DMS 273 (cell line): ENCODE measurements at regions not wholly inside any gene's neighbourhood (a gene's known extent, or its start where the extent isn't known, plus 50 kb on each side); places are given as distances from the start of the nearest gene placed in this dataset.

ENCODE experiments used
- DNase-seq: peaks from one replicate; lab custom pipeline; 2025; ENCODE audit not compliant: unreplicated experiment; lab: John Stamatoyannopoulos, UW

DNA sequence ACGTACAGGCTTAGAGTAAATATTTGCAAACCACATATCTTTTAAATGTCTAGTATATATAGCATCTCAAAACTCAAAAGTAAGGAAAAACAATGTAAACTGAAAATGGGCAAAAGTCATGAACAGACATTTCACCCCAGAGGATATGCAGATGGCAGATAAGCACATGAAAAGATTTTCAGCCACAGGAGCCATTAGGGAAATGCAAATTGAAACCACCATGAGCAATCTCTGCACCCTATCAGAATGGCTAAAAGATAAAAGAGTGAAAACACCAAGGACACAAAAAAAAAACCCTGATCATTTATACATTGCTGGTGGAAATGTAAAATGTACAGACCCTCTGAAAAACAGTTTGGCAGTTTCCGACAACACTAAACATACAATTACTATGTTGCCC is 292.7 kb downstream of the ZNF516 start:
- DNase-seq: no peak

- no peak for DNase-seq
Observed at GRCh38 chr18:76195601-76196000, 299.4 kb downstream of the ZNF516 start.

DNA sequence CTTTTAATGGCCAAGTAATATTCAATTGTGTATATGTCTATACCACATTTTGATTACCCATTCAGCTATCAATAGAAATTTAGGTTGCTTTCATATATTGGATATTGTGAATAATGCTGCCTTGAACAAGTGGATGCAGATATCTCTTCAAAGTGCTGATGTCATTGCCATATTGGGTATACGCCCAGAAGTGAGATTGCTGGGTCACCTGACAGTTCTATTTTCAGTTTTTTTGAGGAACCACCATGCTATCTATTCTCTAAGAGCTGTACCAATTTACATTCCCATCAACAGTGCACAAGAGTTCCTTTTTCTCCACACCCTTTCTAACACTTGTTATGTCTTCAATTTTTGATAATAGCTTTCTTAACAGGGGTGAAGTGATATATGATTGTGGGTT is 306.9 kb downstream of the ZNF516 start:
- no peak for DNase-seq

GRCh38 chr18:76179257-76179656 is 315.8 kb downstream of the ZNF516 start:
- DNase-seq: no peak

- no peak for DNase-seq
Observed at GRCh38 chr18:76177160-76177559, 317.9 kb downstream of the ZNF516 start.

- DNase-seq: no peak
Observed at GRCh38 chr18:76174451-76174850, 320.6 kb downstream of the ZNF516 start.

GRCh38 chr18:76169733-76170132 is 325.3 kb downstream of the ZNF516 start:
- peak; percentile 8 for DNase-seq

DNA sequence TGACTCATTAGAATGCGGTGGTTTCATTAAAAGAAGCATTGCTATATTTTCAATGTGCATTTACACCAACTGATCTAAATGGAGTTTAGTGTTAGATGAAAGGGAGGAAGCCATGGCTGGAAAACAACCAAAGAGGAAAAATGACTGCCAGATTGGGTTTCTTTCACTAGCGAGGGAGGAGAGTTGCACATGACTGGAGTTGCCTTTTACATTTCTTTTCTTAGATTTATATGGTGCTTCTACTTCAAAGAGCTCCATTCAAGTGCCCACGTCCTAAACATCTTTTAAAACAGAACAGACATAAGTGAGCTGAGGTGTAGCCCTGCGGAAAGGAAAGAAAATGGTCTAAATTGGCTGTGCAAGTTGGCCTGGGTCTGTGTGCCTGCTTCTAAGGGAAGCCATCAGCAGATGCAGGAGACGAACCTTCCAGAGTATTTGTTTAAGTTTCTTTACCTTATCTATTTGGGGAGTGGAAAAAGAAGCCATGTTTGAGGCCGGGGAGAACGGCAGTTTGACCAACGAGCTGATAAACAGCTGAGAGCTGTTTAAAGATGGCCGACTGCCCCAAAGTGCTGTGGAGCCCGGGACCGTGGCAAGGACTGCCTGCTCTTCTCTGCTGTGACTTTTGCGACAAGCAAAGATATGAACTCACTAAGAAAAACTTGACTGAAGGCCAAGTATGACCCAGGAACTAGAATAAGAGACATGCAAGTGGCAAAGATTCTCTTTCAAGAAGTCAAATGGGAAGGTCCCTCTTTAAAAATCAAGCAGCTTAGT is 327.0 kb downstream of the ZNF516 start:
- DNase-seq: no peak

DNA sequence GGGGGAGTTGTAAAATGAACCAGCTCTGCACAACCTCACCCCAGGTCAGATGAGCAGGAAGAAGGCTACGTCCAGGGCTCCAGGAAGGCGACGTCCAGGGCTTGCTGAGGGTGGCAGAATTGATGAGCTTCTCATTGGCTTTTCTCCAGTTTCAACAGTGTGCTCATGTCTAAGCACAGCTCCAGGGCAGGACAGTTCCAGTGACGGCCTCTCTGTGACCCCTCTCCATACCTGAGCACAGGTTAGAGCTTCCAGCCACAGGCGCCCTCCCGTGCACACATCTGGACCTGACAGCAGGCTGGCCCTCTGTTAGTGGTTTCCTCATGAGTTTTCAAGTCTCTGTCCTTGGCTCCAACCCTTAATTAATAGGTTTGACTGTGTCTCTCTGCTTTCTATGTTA is 327.6 kb downstream of the ZNF516 start:
- DNase-seq: no peak

- no peak for DNase-seq
Observed at GRCh38 chr18:76162886-76163285, 332.2 kb downstream of the ZNF516 start.

DNA sequence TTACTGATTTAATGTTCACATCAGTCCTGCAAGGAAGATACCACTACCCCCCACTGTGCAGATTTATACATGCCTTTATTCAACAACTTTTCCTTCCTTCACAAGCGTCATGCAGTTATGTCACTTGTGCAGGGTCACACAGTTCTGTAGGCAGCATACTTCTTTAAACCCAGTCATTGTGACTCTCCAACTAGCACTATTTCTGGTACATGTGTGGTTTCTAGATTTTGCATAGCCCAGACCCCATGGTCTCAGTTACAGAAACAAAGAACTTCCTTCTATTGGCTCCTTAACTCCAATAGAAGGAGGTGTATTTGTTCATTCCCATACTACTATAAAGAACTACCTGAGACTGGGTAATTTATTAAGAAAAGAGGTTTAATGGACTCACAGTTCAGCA is 333.1 kb downstream of the ZNF516 start:
- DNase-seq: no peak

GRCh38 chr18:76153691-76154090 is 341.4 kb downstream of the ZNF516 start:
- DNase-seq: no peak

- DNase-seq: no peak
Observed at GRCh38 chr18:76149734-76150133, 345.3 kb downstream of the ZNF516 start.

- DNase-seq: no peak
Observed at GRCh38 chr18:76149284-76149683, 345.8 kb downstream of the ZNF516 start.

- no peak for DNase-seq
Observed at GRCh38 chr18:76145521-76146376, 349.3 kb downstream of the ZNF516 start.

DNA sequence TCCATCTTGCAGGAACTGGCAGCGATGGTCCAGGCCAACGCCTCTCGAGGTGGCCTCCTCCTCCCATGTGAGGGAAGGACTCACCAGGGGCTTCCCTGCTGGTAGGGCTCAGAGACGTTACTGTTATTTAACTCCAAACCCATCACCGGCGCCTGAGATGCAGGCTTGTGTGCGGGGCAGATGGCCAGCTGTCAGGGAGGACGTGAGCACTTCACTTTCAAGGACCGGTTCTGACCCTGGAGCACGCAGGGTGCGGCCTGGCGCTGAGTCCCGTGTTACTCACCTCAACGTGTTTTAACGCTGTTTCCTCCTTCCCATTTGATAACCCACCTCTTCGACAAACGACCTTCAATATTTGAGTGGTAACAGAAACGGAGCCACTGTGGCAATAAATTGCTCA is 350.2 kb downstream of the ZNF516 start:
- no peak for DNase-seq

DNA sequence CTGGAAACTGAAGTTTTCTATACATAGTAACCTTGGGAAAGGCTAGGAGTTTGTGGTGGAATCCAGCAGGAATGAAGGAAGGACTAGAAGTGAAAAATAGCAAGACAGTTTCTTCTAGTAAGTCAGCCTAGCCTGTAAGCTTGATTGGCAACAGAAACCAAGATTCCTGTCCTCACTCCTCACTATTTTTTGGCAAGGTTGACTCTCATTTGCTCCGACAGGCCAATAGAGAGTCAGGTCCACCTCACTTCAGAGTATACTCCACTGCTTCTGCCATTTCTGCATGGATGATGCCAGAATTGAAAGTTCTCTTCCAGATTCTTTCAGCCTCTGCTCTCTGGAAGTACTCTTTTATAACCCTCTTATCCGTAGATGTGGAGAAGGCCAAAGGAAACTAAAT is 352.4 kb downstream of the ZNF516 start:
- no peak for DNase-seq

- no peak for DNase-seq
Observed at GRCh38 chr18:76139844-76140243, 355.2 kb downstream of the ZNF516 start.

DNA sequence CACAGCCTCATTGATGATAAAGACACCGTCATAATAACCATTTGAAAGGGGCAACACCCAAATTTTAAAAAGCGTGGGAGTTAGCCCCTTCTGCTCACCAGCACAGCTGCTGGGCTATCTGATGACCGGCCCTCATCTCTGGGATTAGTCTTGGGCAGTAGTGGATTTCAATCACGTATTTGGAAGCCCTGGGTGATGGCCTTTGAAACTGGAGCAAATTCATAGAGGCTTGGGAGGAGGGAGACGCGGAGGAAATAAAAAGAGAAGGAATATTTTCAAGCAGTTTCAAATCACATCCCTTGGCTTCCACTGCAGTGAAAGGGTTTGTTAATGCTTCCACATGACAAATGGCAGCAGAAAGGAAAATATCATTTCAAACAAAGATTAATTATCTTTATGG is 357.8 kb downstream of the ZNF516 start:
- DNase-seq: no peak

- DNase-seq: no peak
Observed at GRCh38 chr18:76136701-76137100, 358.3 kb downstream of the ZNF516 start.

- no peak for DNase-seq
Observed at GRCh38 chr18:76134628-76135027, 360.4 kb downstream of the ZNF516 start.

- no peak for DNase-seq
Observed at GRCh38 chr18:76133873-76134272, 361.2 kb downstream of the ZNF516 start.
